GM19238 (cell line): ENCODE measurements at regions not wholly inside any gene's neighbourhood (a gene's known extent, or its start where the extent isn't known, plus 50 kb on each side); places are given as distances from the start of the nearest gene placed in this dataset.
"Not testable (repeated sequence)": the region's sequence is repeated elsewhere in the genome, so short reads cannot be mapped to it uniquely, and the experiment has no call there.

ENCODE experiments used
- DNase-seq: peaks from one replicate; pipeline ENCODE4 v3.0.0; 2011; ENCODE audit warnings: low spot score; ENCODE audit not compliant: insufficient read length

GRCh38 chr6:165794179-165794601 lies 131.1 kb upstream of the PDE10A start:
- DNase-seq: no peak

- no peak for DNase-seq
Measured at GRCh38 chr6:165793287-165793825, 130.3 kb upstream of the PDE10A start.

GRCh38 chr6:165791876-165792437 lies 128.9 kb upstream of the PDE10A start:
- no peak for DNase-seq

- DNase-seq: no peak
Measured at GRCh38 chr6:165791306-165791705, 128.3 kb upstream of the PDE10A start.

- DNase-seq: no peak
Measured at GRCh38 chr6:165782812-165783211, 119.8 kb upstream of the PDE10A start.

GRCh38 chr6:165782134-165782533 lies 119.1 kb upstream of the PDE10A start:
- no peak for DNase-seq

- DNase-seq: no peak
Measured at GRCh38 chr6:165777680-165778079, 114.6 kb upstream of the PDE10A start.

GRCh38 chr6:165776691-165777090 lies 113.7 kb upstream of the PDE10A start:
- DNase-seq: no peak

GRCh38 chr6:165775721-165776120 lies 112.7 kb upstream of the PDE10A start:
- DNase-seq: no peak

GRCh38 chr6:165774903-165775601 lies 112.0 kb upstream of the PDE10A start:
- no peak for DNase-seq

GRCh38 chr6:165770397-165771082 lies 107.5 kb upstream of the PDE10A start:
- no peak for DNase-seq

GRCh38 chr6:165769884-165770283 lies 106.8 kb upstream of the PDE10A start:
- no peak for DNase-seq

- no peak for DNase-seq
Measured at GRCh38 chr6:165769401-165769800, 106.4 kb upstream of the PDE10A start.

GRCh38 chr6:165768961-165769360 lies 105.9 kb upstream of the PDE10A start:
- DNase-seq: no peak

- no peak for DNase-seq
Measured at GRCh38 chr6:165767228-165767627, 104.2 kb upstream of the PDE10A start.

- no peak for DNase-seq
Measured at GRCh38 chr6:165766457-165766856, 103.4 kb upstream of the PDE10A start.

GRCh38 chr6:165766026-165766425 lies 103.0 kb upstream of the PDE10A start:
- no peak for DNase-seq

GRCh38 chr6:165765256-165765655 lies 102.2 kb upstream of the PDE10A start:
- DNase-seq: not testable (repeated sequence)

- no peak for DNase-seq
Measured at GRCh38 chr6:165762876-165763275, 99.8 kb upstream of the PDE10A start.

GRCh38 chr6:165762125-165762524 lies 99.1 kb upstream of the PDE10A start:
- DNase-seq: no peak

- no peak for DNase-seq
Measured at GRCh38 chr6:165760803-165761185, 97.8 kb upstream of the PDE10A start.

GRCh38 chr6:165760126-165760802 lies 97.2 kb upstream of the PDE10A start:
- DNase-seq: no peak
